H54 (cell line): ENCODE measurements at regions not wholly inside any gene's neighbourhood (a gene's known extent, or its start where the extent isn't known, plus 50 kb on each side); places are given as distances from the start of the nearest gene placed in this dataset.

ENCODE experiments used
- DNase-seq: peaks from one replicate; pipeline ENCODE4 v3.0.0; 2011; ENCODE audit warnings: low spot score, mixed read lengths; ENCODE audit not compliant: insufficient read length
- FAIRE-seq: peaks from 3 replicates; lab custom pipeline; 2011; peaks lifted over from hg19 to GRCh38; lab: Jason Lieb, UNC
- POLR2A ChIP-seq: IDR thresholded peaks from 2 replicates; pipeline ENCODE4 v1.6.1; 2011; ENCODE audit warnings: low read depth, mild to moderate bottlenecking, low read length

GRCh38 chr9:73643379-73644013 is 491.8 kb downstream of the ANXA1 start:
- no peak for TF ChIP-seq POLR2A
- DNase-seq (no peak), FAIRE-seq (peak; percentile 65)

- FAIRE-seq (no peak), DNase-seq (no peak)
- TF ChIP-seq POLR2A: no peak
These were observed 495.9 kb downstream of the ANXA1 start for GRCh38 chr9:73647560-73647959.

GRCh38 chr9:73649552-73649951 is 497.9 kb downstream of the ANXA1 start:
- no peak for TF ChIP-seq POLR2A
- FAIRE-seq (no peak), DNase-seq (no peak)

- no peak for DNase-seq
- TF ChIP-seq POLR2A: no peak
- FAIRE-seq: no peak
These were observed 503.7 kb downstream of the ANXA1 start for GRCh38 chr9:73655363-73655762.

- no peak for FAIRE-seq
- TF ChIP-seq POLR2A: no peak
- no peak for DNase-seq
These were observed 504.2 kb downstream of the ANXA1 start for GRCh38 chr9:73655831-73656230.

GRCh38 chr9:73665253-73665652 is 513.6 kb downstream of the ANXA1 start:
- no peak for DNase-seq
- TF ChIP-seq POLR2A: no peak

GRCh38 chr9:73667749-73668148 is 516.1 kb downstream of the ANXA1 start:
- DNase-seq: no peak
- FAIRE-seq: peak; percentile 75
- TF ChIP-seq POLR2A: no peak

More at GRCh38 chr9:73665253-73665652, 513.6 kb downstream of the ANXA1 start:
- FAIRE-seq: no peak

GRCh38 chr9:73680831-73681230 is 529.2 kb downstream of the ANXA1 start:
- DNase-seq (no peak), FAIRE-seq (peak; percentile 33)
- TF ChIP-seq POLR2A: no peak

- no peak for TF ChIP-seq POLR2A
- FAIRE-seq: no peak
- DNase-seq: no peak
These were observed 531.1 kb downstream of the ANXA1 start for GRCh38 chr9:73682789-73683188.

GRCh38 chr9:73683862-73684591 is 532.4 kb downstream of the ANXA1 start:
- peak; percentile 23 for FAIRE-seq
- TF ChIP-seq POLR2A: no peak
- DNase-seq: no peak

GRCh38 chr9:73684601-73685000 is 532.9 kb downstream of the ANXA1 start:
- DNase-seq (no peak), FAIRE-seq (no peak)
- TF ChIP-seq POLR2A: no peak

GRCh38 chr9:73685786-73686185 is 534.1 kb downstream of the ANXA1 start:
- DNase-seq: no peak
- no peak for FAIRE-seq
- TF ChIP-seq POLR2A: no peak

- DNase-seq (no peak), FAIRE-seq (peak; percentile 6)
- TF ChIP-seq POLR2A: no peak
These were observed 537.6 kb downstream of the ANXA1 start for GRCh38 chr9:73689051-73689870.
